IPS-20b (cell line): ENCODE measurements at regions not wholly inside any gene's neighbourhood (a gene's known extent, or its start where the extent isn't known, plus 50 kb on each side); places are given as distances from the start of the nearest gene placed in this dataset.
"Not testable (repeated sequence)": the region's sequence is repeated elsewhere in the genome, so short reads cannot be mapped to it uniquely, and the experiment has no call there.

Experiments used
- H3K27ac ChIP-seq: one replicate; pipeline ENCODE4 v1.5.1; 2013; ENCODE audit warnings: low read length
- H3K27me3 ChIP-seq: 2 replicates; pipeline ENCODE4 v1.6.1; 2013; ENCODE audit warnings: mild to moderate bottlenecking, low read length, inconsistent platforms; ENCODE audit not compliant: insufficient read depth
- H3K36me3 ChIP-seq: 2 replicates; pipeline ENCODE4 v1.6.1; 2013; ENCODE audit warnings: low read depth, mild to moderate bottlenecking, inconsistent platforms, low read length, moderate library complexity; ENCODE audit not compliant: insufficient read depth
- H3K4me1 ChIP-seq: 2 replicates; pipeline ENCODE4 v1.6.1; 2013; ENCODE audit warnings: mild to moderate bottlenecking, control low read depth, inconsistent platforms, low read length, moderate library complexity; ENCODE audit not compliant: insufficient read depth
- H3K4me3 ChIP-seq: 2 replicates; pipeline ENCODE4 v1.5.1; 2013; ENCODE audit warnings: mild to moderate bottlenecking, low read length, inconsistent platforms
- H3K9ac ChIP-seq: 2 replicates; pipeline ENCODE4 v1.6.1; 2013; ENCODE audit warnings: low read depth, mild to moderate bottlenecking, inconsistent platforms, low read length, moderate library complexity
- H3K9me3 ChIP-seq: 2 replicates; pipeline ENCODE4 v1.6.1; 2013; ENCODE audit warnings: mild to moderate bottlenecking, low read depth, low read length, inconsistent platforms; ENCODE audit not compliant: insufficient read depth

DNA sequence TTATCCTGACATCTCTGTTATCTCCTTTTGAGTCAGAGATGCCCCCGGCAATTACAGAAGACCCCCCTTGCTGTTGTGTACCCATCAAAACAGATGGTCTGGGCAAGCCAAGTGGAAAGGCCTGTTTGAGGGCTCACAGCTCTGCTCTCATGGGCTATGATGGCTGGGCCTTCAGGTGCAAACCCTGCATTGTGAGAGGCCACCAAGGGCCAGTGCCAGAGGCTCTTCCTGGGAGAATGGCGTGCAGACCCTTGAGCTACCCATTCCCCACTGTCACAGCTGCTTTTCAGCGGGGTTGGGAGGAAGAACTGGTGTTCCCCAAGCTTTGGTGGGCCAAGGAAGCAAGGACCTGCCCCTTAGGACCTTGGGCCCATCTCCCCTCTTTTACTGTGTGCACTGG, 174.7 kb upstream of the PPP1R26 start:
- Histone ChIP-seq H3K27me3 (no peaks in the 10 kb centered on the region; the same call in 1 of the 2 replicates), H3K9me3 (no peaks in the 10 kb centered on the region), H3K9ac (no peak overlapping the region)

DNA sequence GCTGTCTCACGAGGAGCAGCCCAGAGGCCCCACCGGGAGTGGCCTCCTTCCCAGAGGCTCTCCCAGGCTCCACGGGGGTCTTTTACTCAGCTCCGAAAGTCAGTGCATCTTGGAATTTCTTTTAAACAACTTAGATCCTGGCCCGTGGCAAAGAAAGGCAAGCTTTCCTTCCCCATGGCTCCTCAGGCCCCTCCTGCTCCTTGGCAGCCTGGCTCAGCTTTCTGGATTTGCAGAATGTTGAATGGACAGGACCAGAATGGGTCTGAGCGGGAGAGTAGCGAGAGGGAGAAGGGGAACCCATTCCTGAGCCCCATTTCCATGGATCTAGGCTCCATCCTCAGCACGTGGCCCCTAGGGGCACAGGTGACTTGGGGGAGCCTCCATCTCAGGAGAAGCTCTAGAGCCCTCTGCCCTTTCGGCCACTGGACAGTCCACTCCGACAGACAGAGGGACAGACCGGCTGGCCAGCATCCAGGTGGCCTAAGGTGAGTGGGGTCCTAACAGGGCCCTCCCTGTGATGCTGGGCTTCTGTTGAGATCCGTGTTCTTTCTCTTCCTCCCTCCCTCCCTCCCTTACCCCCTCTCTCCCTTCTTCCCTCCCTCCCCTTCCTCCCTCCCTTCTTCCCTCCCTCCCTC, 173.9 kb upstream of the PPP1R26 start:
- Histone ChIP-seq H3K4me3 (no peak overlapping the region), H3K27me3 (no peaks in the 10 kb centered on the region; the same call in 1 of the 2 replicates)

More for the DNA sequence above, 174.7 kb upstream of the PPP1R26 start:
- H3K36me3 ChIP-seq, result no peaks in the 10 kb centered on the region
- H3K4me1 ChIP-seq, result no peaks in the 10 kb centered on the region
- H3K4me3 ChIP-seq, result no peak overlapping the region
- H3K27ac ChIP-seq, result no peak overlapping the region

DNA sequence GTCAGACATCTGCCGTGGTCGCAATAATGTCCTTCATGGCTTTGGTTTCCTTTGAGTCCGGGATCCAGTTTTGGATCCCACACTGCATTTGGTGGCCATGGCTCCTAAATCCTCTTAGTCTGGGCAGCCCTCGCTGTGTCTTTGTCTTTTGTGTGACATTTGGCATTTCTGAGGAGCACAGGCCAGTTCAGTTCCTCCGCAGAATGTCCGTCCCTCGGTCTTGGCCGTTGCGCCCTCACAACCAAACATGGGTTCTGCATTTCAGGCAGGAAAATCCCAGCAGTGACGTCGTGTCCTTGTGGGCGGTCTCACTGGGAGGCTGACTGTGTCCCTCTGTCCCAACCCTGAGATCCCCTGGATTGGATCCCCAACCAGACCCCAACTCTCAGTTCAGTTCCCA, 172.9 kb upstream of the PPP1R26 start:
- no peak overlapping the region for H3K4me3 ChIP-seq
- no peaks in the 10 kb centered on the region for H3K4me1 ChIP-seq
- H3K9me3 ChIP-seq, result no peaks in the 10 kb centered on the region
- no peak overlapping the region for H3K9ac ChIP-seq
- H3K27ac ChIP-seq, result no peak overlapping the region
- no peaks in the 10 kb centered on the region for H3K36me3 ChIP-seq
- H3K27me3 ChIP-seq, result no peaks in the 10 kb centered on the region; the same call in 1 of the 2 replicates

More for the DNA sequence above, 173.9 kb upstream of the PPP1R26 start:
- no peaks in the 10 kb centered on the region for H3K4me1 ChIP-seq
- no peak overlapping the region for H3K27ac ChIP-seq
- no peak overlapping the region for H3K9ac ChIP-seq
- H3K36me3 ChIP-seq, result no peaks in the 10 kb centered on the region
- H3K9me3 ChIP-seq, result no peaks in the 10 kb centered on the region

DNA sequence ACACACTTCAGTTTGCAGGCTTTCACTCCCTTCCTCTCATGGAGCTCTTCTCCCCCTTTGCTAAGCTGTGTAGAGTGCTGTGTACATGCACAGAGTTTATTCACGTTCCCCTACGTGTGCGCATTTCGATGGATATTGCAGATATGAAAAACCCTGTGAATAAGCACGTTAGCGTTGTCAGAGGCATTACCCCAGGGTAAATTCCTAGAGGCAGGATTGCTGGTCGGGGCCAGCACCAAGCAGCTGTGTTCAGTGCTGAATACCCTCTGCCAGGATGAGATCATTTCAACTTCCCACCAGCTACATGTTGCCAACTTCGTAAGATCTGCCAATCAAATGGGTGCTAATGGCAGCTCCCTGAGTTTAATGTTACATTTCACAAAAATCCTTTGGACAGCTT, 172.3 kb upstream of the PPP1R26 start:
- no peaks in the 10 kb centered on the region for H3K36me3 ChIP-seq
- no peak overlapping the region for H3K4me3 ChIP-seq
- peaks cover 6% of the 10 kb centered on the region; the same call in 1 of the 2 replicates for H3K9me3 ChIP-seq
- no peak overlapping the region for H3K9ac ChIP-seq
- no peaks in the 10 kb centered on the region; the same call in 1 of the 2 replicates for H3K27me3 ChIP-seq
- H3K4me1 ChIP-seq, result no peaks in the 10 kb centered on the region
- H3K27ac ChIP-seq, result no peak overlapping the region

DNA sequence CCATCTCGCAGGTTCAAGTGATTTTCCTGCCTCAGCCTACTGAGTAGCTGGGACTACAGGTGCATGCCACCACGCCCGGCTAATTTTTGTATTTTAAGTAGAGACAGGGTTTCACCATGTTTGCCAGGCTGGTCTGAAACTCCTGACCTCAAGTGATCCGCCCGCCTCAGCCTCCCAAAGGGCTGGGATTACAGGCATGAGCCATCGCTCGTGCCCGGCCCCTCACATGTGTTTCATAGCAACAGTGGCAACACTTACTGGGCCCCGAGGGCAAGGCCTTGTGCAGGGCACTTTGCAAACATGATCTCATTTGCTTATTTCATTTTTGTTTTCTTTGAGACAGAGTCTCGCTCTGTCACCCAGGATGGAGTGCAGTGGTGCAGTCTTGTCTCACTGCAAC, 171.7 kb upstream of the PPP1R26 start:
- not testable (repeated sequence) for H3K27me3 ChIP-seq, H3K9ac ChIP-seq, H3K4me1 ChIP-seq, H3K27ac ChIP-seq, H3K4me3 ChIP-seq, H3K36me3 ChIP-seq
- H3K9me3 ChIP-seq, result peaks cover 11% of the 10 kb centered on the region; the same call in 1 of the 2 replicates

DNA sequence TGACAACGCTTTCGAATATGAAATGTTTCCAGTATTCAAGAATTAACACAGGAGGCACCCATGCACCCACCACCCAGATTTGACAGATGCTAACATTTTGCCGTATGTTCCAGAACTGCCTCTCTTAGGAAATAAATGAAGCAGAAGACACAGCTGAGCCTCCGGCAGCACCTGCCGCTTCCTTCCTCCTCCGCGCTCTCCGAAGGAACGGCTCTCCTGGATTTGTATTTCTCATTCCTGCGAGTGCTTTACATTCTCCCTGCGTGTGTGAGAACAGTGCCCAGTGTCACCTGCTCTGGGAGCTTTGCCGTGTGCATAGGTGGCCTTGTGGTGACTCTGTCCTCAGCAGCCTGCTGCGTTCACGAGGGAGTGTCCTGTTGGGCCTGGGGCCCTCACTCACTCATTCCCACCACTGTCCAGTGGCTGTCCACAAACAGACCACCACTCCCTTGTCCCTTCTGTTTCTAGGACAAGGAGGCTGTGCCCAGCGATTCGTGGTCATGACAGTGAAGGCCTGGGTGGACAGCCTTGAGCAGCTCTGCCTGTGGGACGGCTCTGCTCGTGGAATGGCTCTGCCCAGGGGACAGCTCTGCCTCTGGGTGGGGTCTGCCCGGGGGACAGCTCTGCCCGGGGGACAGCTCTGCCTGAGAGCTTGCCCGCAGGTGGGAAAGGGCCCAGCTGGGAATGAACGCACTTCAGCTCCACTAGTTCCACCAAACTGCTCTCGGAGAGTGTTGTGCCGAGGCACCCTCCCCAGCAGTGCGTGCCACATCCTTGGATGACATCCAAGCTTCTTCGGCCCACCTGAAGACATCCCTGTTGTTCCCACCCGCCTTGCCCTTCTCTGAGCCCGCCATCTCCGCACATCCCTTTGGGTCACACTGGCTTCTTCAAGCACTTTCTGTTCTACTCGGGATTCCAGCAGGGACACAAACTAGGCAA, 170.5 kb upstream of the PPP1R26 start:
- H3K36me3 ChIP-seq, result no peaks in the 10 kb centered on the region
- H3K9me3 ChIP-seq, result peaks cover 21% of the 10 kb centered on the region; the same call in 1 of the 2 replicates
- no peaks in the 10 kb centered on the region for H3K4me1 ChIP-seq
- H3K27ac ChIP-seq, result no peak overlapping the region
- H3K4me3 ChIP-seq, result no peak overlapping the region
- H3K9ac ChIP-seq, result no peak overlapping the region
- no peaks in the 10 kb centered on the region for H3K27me3 ChIP-seq

DNA sequence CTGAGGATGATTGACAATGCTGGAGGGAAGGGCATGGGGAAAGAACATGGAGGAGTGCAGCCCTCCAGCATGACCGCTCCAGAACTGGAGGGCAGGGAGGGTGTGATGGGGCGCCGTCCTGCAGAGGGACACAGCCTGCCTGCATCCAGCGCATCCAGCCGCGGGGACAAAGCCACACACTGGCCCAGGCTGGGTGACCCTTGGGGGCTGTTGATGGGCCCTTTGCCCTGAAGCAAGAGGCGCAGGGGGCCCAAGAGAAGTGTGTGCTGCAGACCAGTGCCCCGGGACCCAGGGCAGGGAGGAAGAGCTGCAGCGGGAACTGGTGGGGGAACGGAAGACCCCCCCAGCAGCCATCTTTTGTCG, 169.8 kb upstream of the PPP1R26 start:
- peaks cover 21% of the 10 kb centered on the region; the same call in 1 of the 2 replicates for H3K9me3 ChIP-seq

DNA sequence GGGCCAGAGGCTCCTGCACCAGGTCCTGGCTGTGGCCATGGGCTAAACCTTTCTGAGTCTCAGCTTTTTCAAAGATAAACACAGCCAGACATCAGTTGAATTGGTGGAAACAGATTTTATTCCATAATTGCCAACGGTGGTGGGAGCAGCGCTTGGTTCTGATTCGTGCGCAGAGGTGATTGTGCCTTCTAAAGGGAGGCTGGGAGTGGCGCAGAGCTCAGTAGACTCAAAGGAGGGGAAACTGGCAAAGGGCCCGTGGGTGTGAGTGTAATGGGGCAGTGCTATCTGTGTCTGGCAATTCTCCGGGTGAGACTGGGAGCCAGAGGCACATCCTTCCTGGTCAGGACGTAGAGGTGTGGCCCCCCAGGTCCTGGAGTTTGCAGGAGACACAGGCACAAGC, 169.4 kb upstream of the PPP1R26 start:
- H3K4me1 ChIP-seq, result no peaks in the 10 kb centered on the region
- H3K9me3 ChIP-seq, result peaks cover 21% of the 10 kb centered on the region; the same call in 1 of the 2 replicates
- no peaks in the 10 kb centered on the region for H3K27me3 ChIP-seq
- no peak overlapping the region for H3K9ac ChIP-seq
- H3K27ac ChIP-seq, result no peak overlapping the region
- no peaks in the 10 kb centered on the region for H3K36me3 ChIP-seq
- H3K4me3 ChIP-seq, result no peak overlapping the region

More for the DNA sequence above, 169.8 kb upstream of the PPP1R26 start:
- Histone ChIP-seq H3K4me3 (no peak overlapping the region), H3K9ac (no peak overlapping the region), H3K36me3 (no peaks in the 10 kb centered on the region), H3K27me3 (no peaks in the 10 kb centered on the region), H3K27ac (no peak overlapping the region), H3K4me1 (no peaks in the 10 kb centered on the region)

DNA sequence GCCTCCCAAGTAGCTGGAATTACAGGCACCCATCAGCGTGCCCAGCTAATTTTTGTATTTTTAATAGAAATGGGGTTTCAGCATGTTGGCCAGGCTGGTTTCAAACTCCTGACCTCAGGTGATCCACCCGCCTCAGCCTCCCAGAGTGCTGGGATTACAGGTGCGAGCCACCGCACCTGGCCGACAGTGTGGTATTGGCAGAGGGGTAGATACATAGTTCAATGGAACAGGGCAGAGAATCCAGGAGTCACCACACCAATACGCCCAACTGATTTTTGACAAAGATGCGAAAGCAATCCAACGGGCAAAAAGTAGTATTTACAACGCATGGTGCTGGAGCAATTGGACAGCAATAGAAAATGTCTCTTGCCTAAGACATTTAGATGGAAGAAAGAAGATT, 164.0 kb upstream of the PPP1R26 start:
- H3K36me3 ChIP-seq, result no peaks in the 10 kb centered on the region
- H3K4me3 ChIP-seq, result no peak overlapping the region
- H3K4me1 ChIP-seq, result peaks cover 16% of the 10 kb centered on the region; the same call in 1 of the 2 replicates
- H3K27me3 ChIP-seq, result no peaks in the 10 kb centered on the region
- H3K27ac ChIP-seq, result no peak overlapping the region
- no peak overlapping the region for H3K9ac ChIP-seq
- H3K9me3 ChIP-seq, result peaks cover 21% of the 10 kb centered on the region; the same call in 1 of the 2 replicates

DNA sequence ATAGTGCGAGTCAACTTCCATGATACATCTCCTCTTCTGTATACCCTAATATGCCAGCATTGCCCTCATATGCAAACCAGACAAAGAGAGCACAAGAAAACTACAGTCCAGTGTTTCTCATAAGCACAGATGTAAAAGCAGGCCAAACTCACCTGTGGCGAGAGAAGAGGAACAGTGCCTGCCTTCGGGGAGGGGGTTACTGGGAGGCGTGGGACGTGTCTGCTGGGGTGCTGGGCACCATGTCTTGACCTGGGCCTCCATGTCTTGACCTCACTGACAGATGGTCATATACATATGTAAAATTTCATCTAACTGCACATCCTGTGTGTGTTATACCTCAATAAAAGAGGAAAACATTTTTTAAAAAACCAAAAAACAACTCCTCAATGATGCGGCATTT, 159.3 kb upstream of the PPP1R26 start:
- Histone ChIP-seq H3K4me3 (no peak overlapping the region), H3K36me3 (no peaks in the 10 kb centered on the region), H3K9ac (no peak overlapping the region), H3K27me3 (no peaks in the 10 kb centered on the region), H3K4me1 (peaks cover 16% of the 10 kb centered on the region; the same call in 1 of the 2 replicates), H3K9me3 (no peaks in the 10 kb centered on the region), H3K27ac (no peak overlapping the region)

DNA sequence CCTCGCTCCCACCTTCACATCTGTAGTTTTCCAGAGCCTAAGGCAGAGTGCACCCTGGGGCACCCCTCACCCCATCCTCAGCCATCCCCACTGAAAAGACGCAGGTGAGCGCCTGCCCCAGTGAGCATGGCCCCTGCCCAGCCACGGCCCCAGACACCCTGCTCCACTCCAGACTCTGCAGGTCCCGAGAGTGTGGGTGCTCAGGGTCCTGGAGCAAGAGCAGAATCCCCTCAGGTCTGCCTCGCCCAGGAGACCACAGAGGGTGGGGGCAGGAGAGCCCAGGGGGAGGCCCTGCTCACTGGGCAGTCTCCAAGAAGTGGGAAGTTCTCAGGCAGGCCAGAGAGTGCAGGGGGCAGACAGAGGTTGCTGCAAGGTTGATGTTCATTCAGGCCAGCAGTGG, 158.6 kb upstream of the PPP1R26 start:
- H3K9ac ChIP-seq, result no peak overlapping the region
- no peak overlapping the region for H3K27ac ChIP-seq
- peaks cover 16% of the 10 kb centered on the region; the same call in 1 of the 2 replicates for H3K4me1 ChIP-seq
- H3K4me3 ChIP-seq, result no peak overlapping the region
- no peaks in the 10 kb centered on the region for H3K36me3 ChIP-seq
- H3K9me3 ChIP-seq, result no peaks in the 10 kb centered on the region
- no peaks in the 10 kb centered on the region for H3K27me3 ChIP-seq
